Gastroesophageal sphincter (tissue), 3 donors: ENCODE measurements at regions not wholly inside any gene's neighbourhood (a gene's known extent, or its start where the extent isn't known, plus 50 kb on each side); places are given as distances from the start of the nearest gene placed in this dataset.

Source experiments
- CTCF ChIP-seq, 4 experiments: fragments of 200-600 bp in 2 of 4; fragments of 450-650 bp in 2 of 4; sonication (generic) in 1 of 4; IDR thresholded peaks; one replicate each; pipeline ENCODE4 v1.5.1; 2017 to 2019; ENCODE audit warnings: antibody characterized with exemption in 4 of 4, mild to moderate bottlenecking in 2 of 4, moderate library complexity in 2 of 4
- POLR2AphosphoS5 ChIP-seq: sonication (generic); formaldehyde crosslinking; IDR thresholded peaks from one replicate; pipeline ENCODE4 v1.6.1; 2017; ENCODE audit warnings: antibody characterized with exemption

- no peak for TF ChIP-seq POLR2AphosphoS5
- TF ChIP-seq CTCF (IDR thresholded peaks at IDR 0.05): no peak
Observed at GRCh38 chr5:61257421-61257820, 74.6 kb upstream of the ZSWIM6 start.
